H1 (cell line): ENCODE measurements at regions not wholly inside any gene's neighbourhood (a gene's known extent, or its start where the extent isn't known, plus 50 kb on each side); places are given as distances from the start of the nearest gene placed in this dataset.

Experiments used
- CTCF ChIA-PET: fragments of 300-600 bp; sonication (Branson Sonifier 250); formaldehyde crosslinking; loops from one replicate; lab custom pipeline; 2021; ENCODE audit not compliant: partially characterized antibody; lab: Charles Lee
- POLR2A ChIA-PET: fragments of 300-600 bp; sonication (Branson Sonifier 250); formaldehyde crosslinking; loops from one replicate; lab custom pipeline; 2021; ENCODE audit warnings: inconsistent platforms; ENCODE audit not compliant: partially characterized antibody; lab: Charles Lee
- DNase-seq, 2 experiments: peaks; one replicate each; pipeline versions ENCODE4 v3.0.0 to v3.0.0-alpha.2; 2010 to 2022; ENCODE audit warnings: low spot score in 2 of 2, low read depth in 1 of 2, mixed read lengths in 1 of 2
- FAIRE-seq: peaks from 2 replicates; lab custom pipeline; 2011; peaks lifted over from hg19 to GRCh38; lab: Jason Lieb, UNC
- H2AFZ ChIP-seq: 2 replicates; pipeline ENCODE4 v1.8.1; 2012; ENCODE audit warnings: low read length, inconsistent platforms
- H2AK5ac ChIP-seq: 2 replicates; pipeline ENCODE4 v1.6.1; 2013; ENCODE audit warnings: low read depth, low read length
- H2BK120ac ChIP-seq: replicated peaks from 2 replicates; pipeline ENCODE3; 2013; ENCODE audit warnings: low read depth, low read length, inconsistent platforms
- H2BK12ac ChIP-seq: 2 replicates; pipeline ENCODE4 v1.6.1; 2013; ENCODE audit warnings: low read depth, low read length
- H2BK15ac ChIP-seq: 2 replicates; pipeline ENCODE4 v1.6.1; 2013; ENCODE audit warnings: low read length
- H2BK20ac ChIP-seq: 2 replicates; pipeline ENCODE4 v1.6.1; 2013; ENCODE audit warnings: low read length
- H2BK5ac ChIP-seq: 2 replicates; pipeline ENCODE4 v1.6.1; 2013; ENCODE audit warnings: low read depth, low read length
- H3K14ac ChIP-seq: 2 replicates; pipeline ENCODE4 v1.6.1; 2013; ENCODE audit warnings: inconsistent platforms; ENCODE audit not compliant: insufficient read length
- H3K18ac ChIP-seq: 2 replicates; pipeline ENCODE4 v1.6.1; 2013; ENCODE audit warnings: low read length; ENCODE audit errors: extremely low read depth
- H3K23ac ChIP-seq: 2 replicates; pipeline ENCODE4 v1.6.1; 2013; ENCODE audit warnings: inconsistent platforms; ENCODE audit not compliant: insufficient read length
- H3K23me2 ChIP-seq: 2 replicates; pipeline ENCODE4 v1.6.1; 2013; ENCODE audit warnings: low read depth, low read length
- H3K27ac ChIP-seq: 2 replicates; pipeline ENCODE4 v1.6.1; 2011; ENCODE audit warnings: low read depth, low read length, inconsistent platforms
- H3K27me3 ChIP-seq, 4 experiments: replicated peaks in 1 of 4; 1 replicate in 1 of 4; 2 replicates in 3 of 4; pipeline versions ENCODE4 v1.6.1 to v1.8.1; 2011 to 2013; ENCODE audit warnings: low read length in 3 of 4, mild to moderate bottlenecking in 3 of 4, inconsistent platforms in 2 of 4, mixed read lengths in 2 of 4, moderate library complexity in 1 of 4; ENCODE audit not compliant: control insufficient read depth in 3 of 4, insufficient read depth in 3 of 4; ENCODE audit errors: extremely low read depth in 1 of 4
- H3K36me3 ChIP-seq, 4 experiments: 2 replicates each; pipeline versions ENCODE4 v1.6.1 to v1.8.1; 2011 to 2013; ENCODE audit warnings: mild to moderate bottlenecking in 4 of 4, low read length in 3 of 4, moderate library complexity in 2 of 4, control low read depth in 1 of 4, inconsistent platforms in 1 of 4; ENCODE audit not compliant: insufficient read depth in 4 of 4, control insufficient read depth in 2 of 4
- H3K4ac ChIP-seq: replicated peaks from 2 replicates; pipeline ENCODE3; 2013; ENCODE audit warnings: low read length, low read depth, mixed read lengths, inconsistent platforms; ENCODE audit not compliant: insufficient read length
- H3K4me1 ChIP-seq, 4 experiments: replicated peaks in 1 of 4; 1 replicate in 1 of 4; 2 replicates in 3 of 4; pipeline versions ENCODE4 v1.6.1 to v1.8.1; 2011 to 2013; ENCODE audit warnings: low read length in 3 of 4, inconsistent platforms in 2 of 4, mixed read lengths in 1 of 4; ENCODE audit not compliant: insufficient read depth in 4 of 4, control insufficient read depth in 3 of 4
- H3K4me2 ChIP-seq, 2 experiments: 2 replicates each; pipeline versions ENCODE4 v1.6.1 to v1.8.1; 2011 to 2013; ENCODE audit warnings: low read depth in 2 of 2, low read length in 2 of 2, control low read depth in 1 of 2, inconsistent platforms in 1 of 2, mild to moderate bottlenecking in 1 of 2; ENCODE audit not compliant: insufficient read depth in 1 of 2
- H3K4me3 ChIP-seq, 4 experiments: fragments of 200-600, 300-600 bp in 1 of 4; sonication (generic), shearing (Covaris generic), sonication (Bioruptor Twin) in 1 of 4; 2 replicates each; pipeline versions ENCODE4 v1.5.1 to v1.8.1; 2011 to 2016; ENCODE audit warnings: low read length in 4 of 4, low read depth in 3 of 4, control low read depth in 2 of 4, inconsistent platforms in 2 of 4, mild to moderate bottlenecking in 2 of 4, mixed read lengths in 1 of 4, moderate library complexity in 1 of 4; ENCODE audit not compliant: insufficient read depth in 2 of 4; ENCODE audit errors: extremely low read depth in 1 of 4
- H3K56ac ChIP-seq: replicated peaks from 2 replicates; pipeline ENCODE3; 2013; ENCODE audit warnings: low read depth, mild to moderate bottlenecking, mixed read lengths, low read length, inconsistent platforms; ENCODE audit not compliant: insufficient read length
- H3K79me1 ChIP-seq: 2 replicates; pipeline ENCODE4 v1.6.1; 2013; ENCODE audit warnings: low read depth, low read length, control low read depth
- H3K79me2 ChIP-seq, 2 experiments: 2 replicates each; pipeline versions ENCODE4 v1.6.1 to v1.8.1; 2012 to 2013; ENCODE audit warnings: low read length in 2 of 2, mild to moderate bottlenecking in 2 of 2, inconsistent platforms in 1 of 2; ENCODE audit not compliant: insufficient read depth in 2 of 2, control insufficient read depth in 1 of 2
- H3K9ac ChIP-seq, 4 experiments: replicated peaks in 1 of 4; 1 replicate in 1 of 4; 2 replicates in 3 of 4; pipeline versions ENCODE4 v1.6.1 to v1.8.1; 2011 to 2013; ENCODE audit warnings: low read depth in 3 of 4, low read length in 3 of 4, control low read depth in 2 of 4, mild to moderate bottlenecking in 2 of 4, moderate library complexity in 2 of 4, inconsistent platforms in 1 of 4; ENCODE audit errors: extremely low read depth in 1 of 4
- H3K9me3 ChIP-seq, 2 experiments: 2 replicates each; pipeline versions ENCODE4 v1.6.1 to v1.8.1; 2012 to 2013; ENCODE audit warnings: mild to moderate bottlenecking in 2 of 2, moderate library complexity in 2 of 2, control low read depth in 1 of 2, inconsistent platforms in 1 of 2, low read depth in 1 of 2, low read length in 1 of 2, mixed read lengths in 1 of 2; ENCODE audit not compliant: insufficient read depth in 2 of 2
- H4K20me1 ChIP-seq, 2 experiments: replicated peaks in 1 of 2; 2 replicates each; pipeline versions ENCODE3 to v1.8.1; 2011 to 2013; ENCODE audit warnings: inconsistent platforms in 2 of 2, low read length in 2 of 2, mild to moderate bottlenecking in 1 of 2; ENCODE audit not compliant: insufficient read depth in 2 of 2, control insufficient read depth in 1 of 2
- H4K5ac ChIP-seq: 2 replicates; pipeline ENCODE4 v1.6.1; 2013; ENCODE audit warnings: low read length, low read depth, mixed read lengths, inconsistent platforms; ENCODE audit not compliant: insufficient read length
- H4K8ac ChIP-seq: 2 replicates; pipeline ENCODE4 v1.8.0; 2013; ENCODE audit warnings: mild to moderate bottlenecking, moderate library complexity, low read length, inconsistent platforms; ENCODE audit not compliant: insufficient read depth; ENCODE audit errors: extremely low read depth
- H4K91ac ChIP-seq: replicated peaks from 2 replicates; pipeline ENCODE3; 2013; ENCODE audit warnings: low read length, mixed read lengths, inconsistent platforms; ENCODE audit not compliant: insufficient read length
- ASH2L ChIP-seq: fragments of 200-600, 300-600 bp; sonication (generic); IDR thresholded peaks from one replicate; pipeline ENCODE4 v1.7.1; 2017; ENCODE audit warnings: low read length
- CBX5 ChIP-seq: fragments of 300-800, 300-1000 bp; sonication (generic); IDR thresholded peaks from 2 replicates; pipeline ENCODE4 v1.7.1; 2016; ENCODE audit warnings: antibody characterized with exemption, low read length, low read depth
- EGR1 ChIP-seq: IDR thresholded peaks from 2 replicates; pipeline ENCODE4 v1.6.1; 2011; ENCODE audit warnings: low read depth, low read length, borderline replicate concordance
- KDM4A ChIP-seq: IDR thresholded peaks from one replicate; pipeline ENCODE4 v1.7.1; 2012; ENCODE audit warnings: low read depth, mild to moderate bottlenecking, moderate library complexity, low read length, inconsistent platforms; ENCODE audit not compliant: severe bottlenecking
- KDM5A ChIP-seq: fragments of 200-600 bp; IDR thresholded peaks from 2 replicates; pipeline ENCODE4 v1.7.1; 2012; ENCODE audit warnings: mild to moderate bottlenecking, low read length, inconsistent platforms, mixed read lengths
- SIX5 ChIP-seq: IDR thresholded peaks from 2 replicates; pipeline ENCODE4 v1.6.1; 2011; ENCODE audit warnings: mild to moderate bottlenecking, low read depth, low read length

DNA sequence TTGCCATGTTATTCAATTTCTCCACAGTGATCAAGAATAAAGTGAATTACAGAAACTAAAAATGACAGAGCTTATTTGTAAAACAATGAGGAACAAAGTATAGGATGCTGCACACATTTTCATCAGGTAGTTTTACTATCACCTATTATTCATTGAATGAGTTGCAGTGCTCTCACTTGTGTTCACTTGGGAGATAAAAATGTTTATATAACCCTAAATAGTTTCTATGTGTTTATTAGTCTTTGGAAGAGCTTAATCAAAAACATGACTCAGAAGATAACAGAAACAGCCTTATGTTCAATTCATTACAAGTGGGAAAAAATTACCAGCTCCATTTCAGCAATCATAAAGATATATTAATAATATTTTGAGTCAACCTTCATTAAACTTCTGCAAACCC is 796.2 kb downstream of the SLITRK1 start:
- TF ChIP-seq KDM5A = no peak
- TF ChIP-seq KDM4A = no peak
- TF ChIP-seq SIX5 = no peak
- TF ChIP-seq EGR1 = no peak
- no peak for TF ChIP-seq ASH2L
- TF ChIP-seq CBX5 = no peak
- no peak for FAIRE-seq
- no peak overlapping the region for H3K23ac ChIP-seq

More for the DNA sequence above, 796.2 kb downstream of the SLITRK1 start:
- no peak overlapping the region for H3K14ac ChIP-seq
- no peaks in the 10 kb centered on the region for H3K79me1 ChIP-seq
- H3K9ac ChIP-seq = no peak overlapping the region
- H3K79me2 ChIP-seq = no peaks in the 10 kb centered on the region
- no peak overlapping the region for H2AFZ ChIP-seq
- no peak overlapping the region for H4K91ac ChIP-seq
- H3K23me2 ChIP-seq = no peaks in the 10 kb centered on the region
- H3K4me1 ChIP-seq = no peaks in the 10 kb centered on the region
- no peak overlapping the region for H3K56ac ChIP-seq
- no peaks in the 10 kb centered on the region for H3K27me3 ChIP-seq
- no peak overlapping the region for H2BK5ac ChIP-seq
- H3K18ac ChIP-seq = no peak overlapping the region
- H2BK120ac ChIP-seq = no peak overlapping the region
- no peak for DNase-seq
- H3K36me3 ChIP-seq = no peaks in the 10 kb centered on the region; a peak in 2 of 8 replicates
- no peak overlapping the region for H3K4ac ChIP-seq
- CTCF ChIA-PET = no interaction called here
- POLR2A ChIA-PET = no interaction called here
- no peak overlapping the region for H3K4me3 ChIP-seq
- H3K4me2 ChIP-seq = no peak overlapping the region
- H4K5ac ChIP-seq = no peak overlapping the region
- H2BK12ac ChIP-seq = no peak overlapping the region
- no peak overlapping the region for H2BK15ac ChIP-seq
- no peak overlapping the region for H2BK20ac ChIP-seq
- no peak overlapping the region for H3K27ac ChIP-seq
- H4K20me1 ChIP-seq = no peaks in the 10 kb centered on the region
- peaks cover 18 to 20% of the 10 kb centered on the region in 2 experiments for H3K9me3 ChIP-seq
- H2AK5ac ChIP-seq = no peak overlapping the region
- no peak overlapping the region for H4K8ac ChIP-seq
